ENCODE measurements at regions not wholly inside any gene's neighbourhood (a gene's known extent, or its start where the extent isn't known, plus 50 kb on each side); places are given as distances from the start of the nearest gene placed in this dataset.
"Not testable (repeated sequence)": the region's sequence is repeated elsewhere in the genome, so short reads cannot be mapped to it uniquely, and the experiment has no call there.

GRCh38 chr1:184817003-184817402 is 62.3 kb upstream of the EDEM3 start:
- TF ChIP-seq CTCF (IDR thresholded peaks at IDR 0.05 in 8 of 11, conservative IDR thresholded peaks at IDR 0.05 in 3 of 11); POLR2A (IDR thresholded peaks at IDR 0.05); POLR2AphosphoS5 (IDR thresholded peaks at IDR 0.05): not testable (repeated sequence)

All from spleen (tissue), 7 donors.